HEK293 (cell line): ENCODE measurements at regions not wholly inside any gene's neighbourhood (a gene's known extent, or its start where the extent isn't known, plus 50 kb on each side); places are given as distances from the start of the nearest gene placed in this dataset.

Experiments used
- REPIN1 ChIP-seq: fragments of 450-650 bp; formaldehyde crosslinking; IDR thresholded peaks from 2 replicates; pipeline ENCODE4 v1.5.1; 2017; ENCODE audit warnings: missing biosample characterization, missing genetic modification characterization, low read depth
- SALL2 ChIP-seq: fragments of 450-650 bp; formaldehyde crosslinking; IDR thresholded peaks from 2 replicates; pipeline ENCODE4 v1.5.0; 2017; ENCODE audit warnings: missing biosample characterization, mild to moderate bottlenecking, missing genetic modification characterization, borderline replicate concordance
- TCF7L2 ChIP-seq: IDR thresholded peaks from 2 replicates; pipeline ENCODE4 v1.6.1; 2011; ENCODE audit warnings: low read depth, mild to moderate bottlenecking, inconsistent platforms, low read length, moderate library complexity, borderline replicate concordance
- ZNF121 ChIP-seq: fragments of 450-650 bp; formaldehyde crosslinking; IDR thresholded peaks from 2 replicates; pipeline ENCODE4 v1.5.1; 2016; ENCODE audit warnings: missing biosample characterization, missing genetic modification characterization
- ZNF23 ChIP-seq: fragments of 450-650 bp; formaldehyde crosslinking; IDR thresholded peaks from 2 replicates; pipeline ENCODE4 v1.5.1; 2016; ENCODE audit warnings: missing biosample characterization, missing genetic modification characterization, borderline replicate concordance
- ZNF530 ChIP-seq: fragments of 450-650 bp; formaldehyde crosslinking; IDR thresholded peaks from 2 replicates; pipeline ENCODE4 v1.5.1; 2016; ENCODE audit warnings: low read depth, missing biosample characterization, missing genetic modification characterization
- ZNF621 ChIP-seq: fragments of 450-650 bp; formaldehyde crosslinking; IDR thresholded peaks from 2 replicates; pipeline ENCODE4 v1.5.1; 2017; ENCODE audit warnings: missing biosample characterization, missing genetic modification characterization
- ZNF677 ChIP-seq: fragments of 450-650 bp; IDR thresholded peaks from 2 replicates; pipeline ENCODE4 v1.5.0; 2018; ENCODE audit warnings: missing biosample characterization, mild to moderate bottlenecking, missing genetic modification characterization, moderate library complexity
- ZNF747 ChIP-seq: fragments of 450-650 bp; formaldehyde crosslinking; IDR thresholded peaks from 2 replicates; pipeline ENCODE4 v1.5.1; 2016; ENCODE audit warnings: missing biosample characterization, missing genetic modification characterization
- TF ChIP-seq, protein P1 (sequence below): fragments of 450-650 bp; formaldehyde crosslinking; IDR thresholded peaks from 2 replicates; pipeline ENCODE4 v1.5.1; 2016; ENCODE audit warnings: missing biosample characterization, missing genetic modification characterization
- TF ChIP-seq, protein P2 (sequence below): fragments of 450-650 bp; formaldehyde crosslinking; IDR thresholded peaks from 2 replicates; pipeline ENCODE4 v1.5.1; 2016; ENCODE audit warnings: missing biosample characterization, missing genetic modification characterization

DNA sequence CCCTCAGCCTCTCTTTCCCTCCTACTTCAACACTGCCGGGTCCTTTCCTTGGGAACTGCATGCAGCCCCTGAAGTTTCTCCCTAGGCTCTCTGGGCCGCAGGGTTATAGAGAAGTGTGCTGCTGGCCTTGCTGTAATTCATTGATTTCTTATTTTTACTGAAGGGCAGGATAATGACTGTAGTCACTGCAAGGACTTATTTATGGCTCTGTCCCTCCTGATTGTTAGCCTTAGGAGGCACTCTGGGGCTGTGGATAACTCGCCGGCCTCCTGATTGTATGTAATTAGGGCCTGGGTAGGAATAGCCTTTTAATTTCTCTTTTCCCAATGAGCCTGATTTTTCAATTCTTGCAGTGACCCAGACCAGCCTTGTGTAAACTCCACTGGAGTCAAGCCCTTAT lies 138.3 kb upstream of the CDH13 start:
- TF ChIP-seq, protein P1, sequence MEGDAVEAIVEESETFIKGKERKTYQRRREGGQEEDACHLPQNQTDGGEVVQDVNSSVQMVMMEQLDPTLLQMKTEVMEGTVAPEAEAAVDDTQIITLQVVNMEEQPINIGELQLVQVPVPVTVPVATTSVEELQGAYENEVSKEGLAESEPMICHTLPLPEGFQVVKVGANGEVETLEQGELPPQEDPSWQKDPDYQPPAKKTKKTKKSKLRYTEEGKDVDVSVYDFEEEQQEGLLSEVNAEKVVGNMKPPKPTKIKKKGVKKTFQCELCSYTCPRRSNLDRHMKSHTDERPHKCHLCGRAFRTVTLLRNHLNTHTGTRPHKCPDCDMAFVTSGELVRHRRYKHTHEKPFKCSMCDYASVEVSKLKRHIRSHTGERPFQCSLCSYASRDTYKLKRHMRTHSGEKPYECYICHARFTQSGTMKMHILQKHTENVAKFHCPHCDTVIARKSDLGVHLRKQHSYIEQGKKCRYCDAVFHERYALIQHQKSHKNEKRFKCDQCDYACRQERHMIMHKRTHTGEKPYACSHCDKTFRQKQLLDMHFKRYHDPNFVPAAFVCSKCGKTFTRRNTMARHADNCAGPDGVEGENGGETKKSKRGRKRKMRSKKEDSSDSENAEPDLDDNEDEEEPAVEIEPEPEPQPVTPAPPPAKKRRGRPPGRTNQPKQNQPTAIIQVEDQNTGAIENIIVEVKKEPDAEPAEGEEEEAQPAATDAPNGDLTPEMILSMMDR (tag by site-specific recombination), result no peak
- TF ChIP-seq REPIN1 (tag by site-specific recombination), result no peak
- TF ChIP-seq, protein P2, sequence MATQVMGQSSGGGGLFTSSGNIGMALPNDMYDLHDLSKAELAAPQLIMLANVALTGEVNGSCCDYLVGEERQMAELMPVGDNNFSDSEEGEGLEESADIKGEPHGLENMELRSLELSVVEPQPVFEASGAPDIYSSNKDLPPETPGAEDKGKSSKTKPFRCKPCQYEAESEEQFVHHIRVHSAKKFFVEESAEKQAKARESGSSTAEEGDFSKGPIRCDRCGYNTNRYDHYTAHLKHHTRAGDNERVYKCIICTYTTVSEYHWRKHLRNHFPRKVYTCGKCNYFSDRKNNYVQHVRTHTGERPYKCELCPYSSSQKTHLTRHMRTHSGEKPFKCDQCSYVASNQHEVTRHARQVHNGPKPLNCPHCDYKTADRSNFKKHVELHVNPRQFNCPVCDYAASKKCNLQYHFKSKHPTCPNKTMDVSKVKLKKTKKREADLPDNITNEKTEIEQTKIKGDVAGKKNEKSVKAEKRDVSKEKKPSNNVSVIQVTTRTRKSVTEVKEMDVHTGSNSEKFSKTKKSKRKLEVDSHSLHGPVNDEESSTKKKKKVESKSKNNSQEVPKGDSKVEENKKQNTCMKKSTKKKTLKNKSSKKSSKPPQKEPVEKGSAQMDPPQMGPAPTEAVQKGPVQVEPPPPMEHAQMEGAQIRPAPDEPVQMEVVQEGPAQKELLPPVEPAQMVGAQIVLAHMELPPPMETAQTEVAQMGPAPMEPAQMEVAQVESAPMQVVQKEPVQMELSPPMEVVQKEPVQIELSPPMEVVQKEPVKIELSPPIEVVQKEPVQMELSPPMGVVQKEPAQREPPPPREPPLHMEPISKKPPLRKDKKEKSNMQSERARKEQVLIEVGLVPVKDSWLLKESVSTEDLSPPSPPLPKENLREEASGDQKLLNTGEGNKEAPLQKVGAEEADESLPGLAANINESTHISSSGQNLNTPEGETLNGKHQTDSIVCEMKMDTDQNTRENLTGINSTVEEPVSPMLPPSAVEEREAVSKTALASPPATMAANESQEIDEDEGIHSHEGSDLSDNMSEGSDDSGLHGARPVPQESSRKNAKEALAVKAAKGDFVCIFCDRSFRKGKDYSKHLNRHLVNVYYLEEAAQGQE (tag by site-specific recombination), result no peak
- no peak for TF ChIP-seq ZNF530
- TF ChIP-seq ZNF121 (tag by site-specific recombination), result no peak
- no peak for TF ChIP-seq ZNF621
- no peak for TF ChIP-seq ZNF23 (tag by site-specific recombination)
- no peak for TF ChIP-seq ZNF677
- no peak for TF ChIP-seq TCF7L2
- TF ChIP-seq ZNF747 (tag by site-specific recombination), result no peak
- no peak for TF ChIP-seq SALL2
